Trophoblast cell (in vitro differentiated cells and primary cell): ENCODE measurements at regions not wholly inside any gene's neighbourhood (a gene's known extent, or its start where the extent isn't known, plus 50 kb on each side); places are given as distances from the start of the nearest gene placed in this dataset.

Source experiments
- DNase-seq, 2 donors: peaks; one replicate each; pipeline ENCODE4 v3.0.0-alpha.2; 2016
- H2AFZ ChIP-seq: 2 replicates; pipeline ENCODE4 v1.6.1; 2013; ENCODE audit warnings: low read length, moderate library complexity, mild to moderate bottlenecking; ENCODE audit not compliant: insufficient read depth, poor library complexity
- H2AK5ac ChIP-seq: 2 replicates; pipeline ENCODE4 v1.6.1; 2013; ENCODE audit warnings: mild to moderate bottlenecking, low read length
- H2BK120ac ChIP-seq: 2 replicates; pipeline ENCODE4 v1.6.1; 2013; ENCODE audit warnings: low read length, mild to moderate bottlenecking, moderate library complexity; ENCODE audit not compliant: insufficient read depth, poor library complexity
- H2BK12ac ChIP-seq: 2 replicates; pipeline ENCODE4 v1.6.1; 2013; ENCODE audit warnings: mild to moderate bottlenecking, low read length, moderate library complexity
- H2BK5ac ChIP-seq: 2 replicates; pipeline ENCODE4 v1.6.1; 2013; ENCODE audit warnings: low read length, low read depth, moderate library complexity, mild to moderate bottlenecking; ENCODE audit not compliant: poor library complexity
- H3K14ac ChIP-seq: 2 replicates; pipeline ENCODE4 v1.6.1; 2013; ENCODE audit warnings: mild to moderate bottlenecking, low read length
- H3K18ac ChIP-seq: 2 replicates; pipeline ENCODE4 v1.6.1; 2013; ENCODE audit warnings: mild to moderate bottlenecking, low read length
- H3K23ac ChIP-seq: 2 replicates; pipeline ENCODE4 v1.6.1; 2013; ENCODE audit warnings: low read length
- H3K27ac ChIP-seq: 2 replicates; pipeline ENCODE4 v1.5.1; 2013; ENCODE audit warnings: low read depth, mild to moderate bottlenecking, inconsistent platforms, low read length, moderate library complexity
- H3K27me3 ChIP-seq: 2 replicates; pipeline ENCODE4 v1.6.1; 2013; ENCODE audit warnings: inconsistent platforms, mild to moderate bottlenecking, low read length, moderate library complexity; ENCODE audit not compliant: insufficient read depth
- H3K36me3 ChIP-seq, 2 experiments: 1 replicate in 1 of 2; 2 replicates in 1 of 2; pipeline ENCODE4 v1.6.1; 2013; ENCODE audit warnings: low read length in 2 of 2, mild to moderate bottlenecking in 2 of 2, moderate library complexity in 1 of 2; ENCODE audit not compliant: insufficient read depth in 2 of 2, control insufficient read depth in 1 of 2
- H3K4ac ChIP-seq: 2 replicates; pipeline ENCODE4 v1.6.1; 2013; ENCODE audit warnings: low read depth, mild to moderate bottlenecking, low read length, moderate library complexity
- H3K4me1 ChIP-seq, 2 experiments: 1 replicate in 1 of 2; 2 replicates in 1 of 2; pipeline ENCODE4 v1.6.1; 2013; ENCODE audit warnings: low read length in 2 of 2, mild to moderate bottlenecking in 2 of 2, moderate library complexity in 1 of 2; ENCODE audit not compliant: insufficient read depth in 2 of 2, control insufficient read depth in 1 of 2
- H3K4me2 ChIP-seq: 2 replicates; pipeline ENCODE4 v1.6.1; 2013; ENCODE audit warnings: inconsistent platforms, mild to moderate bottlenecking, low read length, moderate library complexity
- H3K4me3 ChIP-seq: 2 replicates; pipeline ENCODE4 v1.5.1; 2013; ENCODE audit warnings: mild to moderate bottlenecking, low read depth, low read length, inconsistent platforms
- H3K79me1 ChIP-seq: one replicate; pipeline ENCODE4 v1.6.1; 2013; ENCODE audit warnings: low read length
- H3K79me2 ChIP-seq: 2 replicates; pipeline ENCODE4 v1.6.1; 2013; ENCODE audit warnings: low read length, mild to moderate bottlenecking; ENCODE audit not compliant: control insufficient read depth, insufficient read depth, poor library complexity
- H3K9ac ChIP-seq: 2 replicates; pipeline ENCODE4 v1.6.1; 2013; ENCODE audit warnings: mild to moderate bottlenecking, low read length
- H3K9me3 ChIP-seq: 2 replicates; pipeline ENCODE4 v1.6.1; 2013; ENCODE audit warnings: low read depth, mild to moderate bottlenecking, control low read depth, inconsistent platforms, low read length; ENCODE audit not compliant: insufficient read depth
- H4K12ac ChIP-seq: 2 replicates; pipeline ENCODE4 v1.6.1; 2013; ENCODE audit warnings: low read depth, mild to moderate bottlenecking, low read length, moderate library complexity
- H4K8ac ChIP-seq: 2 replicates; pipeline ENCODE4 v1.6.1; 2013; ENCODE audit warnings: low read depth, mild to moderate bottlenecking, low read length, moderate library complexity
- H4K91ac ChIP-seq: one replicate; pipeline ENCODE4 v1.6.1; 2013; ENCODE audit warnings: low read depth, mild to moderate bottlenecking, low read length, moderate library complexity
- WGBS: extraction: QIAGEN DNeasy Blood & Tissue Kit; methylation state at CpG from one replicate; pipeline ENCODE4 v1.1.7; 2013; ENCODE audit warnings: missing lambda C conversion rate; ENCODE audit not compliant: insufficient read length, insufficient coverage; ENCODE audit errors: extremely low coverage; 5-methylcytosine and 5-hydroxymethylcytosine counted together

DNA sequence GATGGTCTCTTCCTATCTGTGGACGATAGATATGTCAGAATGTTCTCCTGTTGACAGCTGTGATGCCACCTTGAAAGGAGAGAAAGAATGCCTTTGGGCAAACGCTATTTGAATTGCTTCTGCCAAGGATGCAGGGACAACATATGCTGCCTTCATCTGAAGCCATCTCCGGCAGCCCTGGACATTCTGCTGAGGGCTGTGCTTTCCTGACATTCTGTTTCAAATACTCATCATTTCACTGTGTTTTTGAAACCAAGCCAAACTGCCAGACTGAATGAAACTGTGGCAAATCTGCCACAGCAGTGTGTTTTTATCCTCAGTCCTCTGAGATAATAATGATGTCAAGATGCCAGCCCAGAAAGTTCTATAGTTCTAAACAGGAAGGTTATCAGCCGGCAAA lies 85.8 kb upstream of the BCAT1 start:
- no peaks in the 10 kb centered on the region for H3K79me1 ChIP-seq
- no peak overlapping the region for H3K4me2 ChIP-seq
- H3K14ac ChIP-seq: no peak overlapping the region
- no peak overlapping the region for H4K8ac ChIP-seq
- no peaks in the 10 kb centered on the region for H3K27me3 ChIP-seq
- H2BK5ac ChIP-seq: no peak overlapping the region
- WGBS: no CpG with 5 or more reads among the region's 4 CpGs
- H3K18ac ChIP-seq: no peak overlapping the region
- no peaks in the 10 kb centered on the region for H3K4me1 ChIP-seq
- no peak overlapping the region for H3K4me3 ChIP-seq
- H3K9me3 ChIP-seq: no peaks in the 10 kb centered on the region
- no peak overlapping the region for H3K27ac ChIP-seq
- H3K4ac ChIP-seq: no peak overlapping the region
- no peak overlapping the region for H2AFZ ChIP-seq
- DNase-seq: no peak
- H2BK12ac ChIP-seq: no peak overlapping the region
- no peak overlapping the region for H3K23ac ChIP-seq
- H3K9ac ChIP-seq: no peak overlapping the region
- no peak overlapping the region for H2AK5ac ChIP-seq
- H3K36me3 ChIP-seq: no peaks in the 10 kb centered on the region
- no peak overlapping the region for H4K12ac ChIP-seq
- H2BK120ac ChIP-seq: no peak overlapping the region
- no peak overlapping the region for H4K91ac ChIP-seq
- H3K79me2 ChIP-seq: no peaks in the 10 kb centered on the region

DNA sequence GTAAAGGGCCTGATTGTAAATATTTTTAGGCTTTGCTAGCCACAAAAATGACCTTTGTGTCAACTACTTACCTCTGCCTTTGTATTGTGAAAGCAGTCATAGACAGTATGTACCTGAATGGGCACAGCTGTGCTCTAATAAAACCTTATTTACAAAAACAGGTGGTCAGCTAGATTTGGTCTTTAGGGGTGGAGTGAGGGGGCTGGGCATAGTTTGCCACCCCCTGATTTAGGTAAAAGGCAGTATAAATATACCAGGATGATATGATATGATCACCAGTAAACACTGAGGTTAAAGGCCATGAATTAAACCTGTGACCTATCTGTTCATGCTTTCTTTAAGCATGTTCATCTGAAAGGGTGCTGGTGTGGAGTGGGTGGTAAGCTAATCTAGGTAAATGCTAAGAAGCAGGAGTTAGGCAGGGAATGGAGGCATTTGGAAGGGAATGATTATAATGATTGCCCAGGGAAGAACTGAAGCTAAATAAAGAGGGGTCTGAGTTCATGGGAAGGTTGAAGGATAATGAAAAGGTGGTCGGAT lies 77.1 kb upstream of the BCAT1 start:
- Histone ChIP-seq H3K4me3 (no peak overlapping the region), H3K79me2 (no peaks in the 10 kb centered on the region), H4K8ac (no peak overlapping the region), H2BK12ac (no peak overlapping the region), H3K27me3 (no peaks in the 10 kb centered on the region), H2AK5ac (no peak overlapping the region), H3K79me1 (no peaks in the 10 kb centered on the region), H3K4me2 (no peak overlapping the region), H3K18ac (no peak overlapping the region), H3K27ac (no peak overlapping the region), H2BK120ac (no peak overlapping the region), H4K12ac (no peak overlapping the region), H2AFZ (no peak overlapping the region), H3K23ac (no peak overlapping the region), H3K4ac (no peak overlapping the region), H4K91ac (no peak overlapping the region), H2BK5ac (no peak overlapping the region), H3K9ac (no peak overlapping the region), H3K9me3 (no peaks in the 10 kb centered on the region), H3K4me1 (no peaks in the 10 kb centered on the region), H3K14ac (no peak overlapping the region), H3K36me3 (no peaks in the 10 kb centered on the region)
- no peak for DNase-seq
- WGBS: 80% methylated on average over 1 of the region's 1 CpG

DNA sequence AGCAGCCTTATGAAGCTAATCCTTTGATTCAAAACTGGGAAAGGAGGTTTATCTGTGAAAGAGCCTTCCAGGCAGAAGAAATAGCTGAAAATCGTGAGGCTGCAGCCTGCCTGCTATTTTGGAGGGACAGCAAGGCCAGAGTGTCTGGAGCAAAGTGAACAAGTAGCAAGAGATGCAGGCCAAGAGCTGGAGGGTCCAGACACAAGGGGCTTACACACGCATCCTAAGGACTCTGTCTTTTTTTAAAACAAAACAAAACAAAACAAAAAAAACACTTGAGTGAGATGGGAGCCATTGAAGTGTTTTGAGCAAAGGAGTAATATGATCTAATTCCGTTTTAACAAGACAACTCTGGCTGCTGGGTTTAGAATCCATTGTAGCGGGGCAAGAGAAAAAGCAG lies 76.4 kb upstream of the BCAT1 start:
- Histone ChIP-seq H2BK5ac (no peak overlapping the region), H3K14ac (no peak overlapping the region), H3K18ac (no peak overlapping the region), H3K9me3 (no peaks in the 10 kb centered on the region), H3K27me3 (no peaks in the 10 kb centered on the region), H2AK5ac (no peak overlapping the region), H4K91ac (no peak overlapping the region), H4K8ac (no peak overlapping the region), H3K4ac (no peak overlapping the region), H2BK120ac (no peak overlapping the region), H3K79me2 (no peaks in the 10 kb centered on the region), H2AFZ (no peak overlapping the region), H3K4me1 (no peaks in the 10 kb centered on the region), H2BK12ac (no peak overlapping the region), H3K27ac (no peak overlapping the region), H4K12ac (no peak overlapping the region), H3K4me2 (no peak overlapping the region), H3K79me1 (no peaks in the 10 kb centered on the region), H3K4me3 (no peak overlapping the region), H3K23ac (no peak overlapping the region), H3K9ac (no peak overlapping the region), H3K36me3 (no peaks in the 10 kb centered on the region)
- no peak for DNase-seq
- WGBS: no CpG with 5 or more reads among the region's 4 CpGs

DNA sequence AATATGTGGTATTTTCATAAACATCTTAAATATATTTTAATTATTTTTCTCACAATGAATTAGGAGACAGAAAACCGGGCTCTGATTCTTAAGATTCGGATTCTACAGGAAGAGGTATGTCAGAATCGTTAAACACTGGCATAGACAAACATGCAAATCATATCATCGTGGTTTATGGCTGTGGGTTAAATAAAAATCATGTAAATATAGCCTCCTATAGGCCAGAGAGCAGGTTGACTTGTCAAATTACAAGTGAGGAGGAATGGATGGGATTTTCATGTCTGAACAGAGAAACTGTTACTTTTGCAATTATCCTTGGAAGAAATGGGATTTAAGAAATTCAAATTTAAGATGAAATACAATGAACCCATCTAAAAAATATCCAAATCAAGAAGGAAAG lies 74.9 kb upstream of the BCAT1 start:
- peaks cover 4% of the 10 kb centered on the region for H3K9me3 ChIP-seq
- no peak overlapping the region for H3K4ac ChIP-seq
- H3K79me2 ChIP-seq: no peaks in the 10 kb centered on the region
- no peak overlapping the region for H3K9ac ChIP-seq
- no peak overlapping the region for H3K27ac ChIP-seq
- no peak overlapping the region for H2BK120ac ChIP-seq
- no peak overlapping the region for H2BK5ac ChIP-seq
- H3K36me3 ChIP-seq: no peaks in the 10 kb centered on the region
- no peak overlapping the region for H2AK5ac ChIP-seq
- H3K4me3 ChIP-seq: no peak overlapping the region
- no CpG with 5 or more reads among the region's 4 CpGs for WGBS
- no peak overlapping the region for H3K23ac ChIP-seq
- no peaks in the 10 kb centered on the region for H3K4me1 ChIP-seq
- no peak for DNase-seq
- no peaks in the 10 kb centered on the region for H3K27me3 ChIP-seq
- no peak overlapping the region for H4K12ac ChIP-seq
- no peak overlapping the region for H3K14ac ChIP-seq
- H3K18ac ChIP-seq: no peak overlapping the region
- H4K91ac ChIP-seq: no peak overlapping the region
- H2AFZ ChIP-seq: no peak overlapping the region
- no peak overlapping the region for H2BK12ac ChIP-seq
- H4K8ac ChIP-seq: no peak overlapping the region
- H3K4me2 ChIP-seq: no peak overlapping the region
- H3K79me1 ChIP-seq: no peaks in the 10 kb centered on the region
